IMR-90 (cell line): ENCODE measurements at regions not wholly inside any gene's neighbourhood (a gene's known extent, or its start where the extent isn't known, plus 50 kb on each side); places are given as distances from the start of the nearest gene placed in this dataset.

ENCODE experiments used
- BHLHE40 ChIP-seq: fragments of 150-350 bp; IDR thresholded peaks from 2 replicates; pipeline ENCODE4 v1.6.1; 2016; ENCODE audit warnings: mild to moderate bottlenecking, low read depth, low read length
- MXI1 ChIP-seq: IDR thresholded peaks from 2 replicates; pipeline ENCODE4 v1.6.1; 2012; ENCODE audit warnings: low read depth, mild to moderate bottlenecking, low read length, moderate library complexity, borderline replicate concordance
- NFE2L2 ChIP-seq: fragments of 150-350 bp; IDR thresholded peaks from 2 replicates; pipeline ENCODE4 v1.6.1; 2016; ENCODE audit warnings: low read depth, mild to moderate bottlenecking, low read length
- POLR2A ChIP-seq: IDR thresholded peaks from 2 replicates; pipeline ENCODE4 v1.6.1; 2012; ENCODE audit warnings: mild to moderate bottlenecking, low read depth, low read length
- RAD21 ChIP-seq: IDR thresholded peaks from 2 replicates; pipeline ENCODE4 v1.6.1; 2012; ENCODE audit warnings: low read length, improper control_type of control experiment
- RCOR1 ChIP-seq: IDR thresholded peaks from 2 replicates; pipeline ENCODE4 v1.6.1; 2012; ENCODE audit warnings: mild to moderate bottlenecking, low read length, improper control_type of control experiment; ENCODE audit not compliant: insufficient replicate concordance
- SMC3 ChIP-seq: fragments of 150-350 bp; IDR thresholded peaks from 2 replicates; pipeline ENCODE4 v1.6.1; 2016; ENCODE audit warnings: low read depth, mild to moderate bottlenecking, antibody characterized with exemption, low read length, moderate library complexity
- TF ChIP-seq, protein P1 (sequence below): conservative IDR thresholded peaks from 2 replicates; pipeline ENCODE4 v1.5.1; 2012; ENCODE audit warnings: mild to moderate bottlenecking, low read depth, low read length, improper control_type of control experiment

GRCh38 chr3:180179562-180179961, 142.8 kb upstream of the PEX5L start:
- TF ChIP-seq, protein P1, sequence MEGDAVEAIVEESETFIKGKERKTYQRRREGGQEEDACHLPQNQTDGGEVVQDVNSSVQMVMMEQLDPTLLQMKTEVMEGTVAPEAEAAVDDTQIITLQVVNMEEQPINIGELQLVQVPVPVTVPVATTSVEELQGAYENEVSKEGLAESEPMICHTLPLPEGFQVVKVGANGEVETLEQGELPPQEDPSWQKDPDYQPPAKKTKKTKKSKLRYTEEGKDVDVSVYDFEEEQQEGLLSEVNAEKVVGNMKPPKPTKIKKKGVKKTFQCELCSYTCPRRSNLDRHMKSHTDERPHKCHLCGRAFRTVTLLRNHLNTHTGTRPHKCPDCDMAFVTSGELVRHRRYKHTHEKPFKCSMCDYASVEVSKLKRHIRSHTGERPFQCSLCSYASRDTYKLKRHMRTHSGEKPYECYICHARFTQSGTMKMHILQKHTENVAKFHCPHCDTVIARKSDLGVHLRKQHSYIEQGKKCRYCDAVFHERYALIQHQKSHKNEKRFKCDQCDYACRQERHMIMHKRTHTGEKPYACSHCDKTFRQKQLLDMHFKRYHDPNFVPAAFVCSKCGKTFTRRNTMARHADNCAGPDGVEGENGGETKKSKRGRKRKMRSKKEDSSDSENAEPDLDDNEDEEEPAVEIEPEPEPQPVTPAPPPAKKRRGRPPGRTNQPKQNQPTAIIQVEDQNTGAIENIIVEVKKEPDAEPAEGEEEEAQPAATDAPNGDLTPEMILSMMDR = no peak
- TF ChIP-seq POLR2A (no peak), RCOR1 (no peak), MXI1 (no peak), NFE2L2 (no peak), BHLHE40 (no peak), SMC3 (no peak), RAD21 (no peak)
